ENCODE measurements at regions not wholly inside any gene's neighbourhood (a gene's known extent, or its start where the extent isn't known, plus 50 kb on each side); places are given as distances from the start of the nearest gene placed in this dataset.

DNA sequence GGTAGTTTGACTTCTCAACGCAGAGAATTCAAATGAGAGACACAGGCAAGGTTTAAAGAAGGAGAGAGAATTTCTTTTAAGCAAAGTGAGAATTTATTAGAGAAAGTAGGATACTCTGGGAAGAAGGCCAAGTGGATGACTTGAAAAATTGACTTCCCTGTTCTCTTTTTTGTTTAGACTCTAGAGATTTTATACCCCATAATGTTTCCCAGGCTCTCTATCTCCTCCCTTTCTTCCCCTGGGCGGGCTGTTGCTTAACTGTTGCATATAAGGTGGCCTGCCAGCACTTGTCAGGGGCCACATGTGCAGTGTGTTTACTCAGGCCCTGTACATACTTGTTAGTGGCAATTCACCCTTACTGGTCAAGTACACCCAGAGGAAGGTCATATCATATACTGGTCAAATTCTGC lies 403.7 kb downstream of the SLC6A15 start:
- no peak for TF ChIP-seq EZH2 (IDR thresholded peaks at IDR 0.05; ENCODE audit: low read length)
- TF ChIP-seq, protein P1, sequence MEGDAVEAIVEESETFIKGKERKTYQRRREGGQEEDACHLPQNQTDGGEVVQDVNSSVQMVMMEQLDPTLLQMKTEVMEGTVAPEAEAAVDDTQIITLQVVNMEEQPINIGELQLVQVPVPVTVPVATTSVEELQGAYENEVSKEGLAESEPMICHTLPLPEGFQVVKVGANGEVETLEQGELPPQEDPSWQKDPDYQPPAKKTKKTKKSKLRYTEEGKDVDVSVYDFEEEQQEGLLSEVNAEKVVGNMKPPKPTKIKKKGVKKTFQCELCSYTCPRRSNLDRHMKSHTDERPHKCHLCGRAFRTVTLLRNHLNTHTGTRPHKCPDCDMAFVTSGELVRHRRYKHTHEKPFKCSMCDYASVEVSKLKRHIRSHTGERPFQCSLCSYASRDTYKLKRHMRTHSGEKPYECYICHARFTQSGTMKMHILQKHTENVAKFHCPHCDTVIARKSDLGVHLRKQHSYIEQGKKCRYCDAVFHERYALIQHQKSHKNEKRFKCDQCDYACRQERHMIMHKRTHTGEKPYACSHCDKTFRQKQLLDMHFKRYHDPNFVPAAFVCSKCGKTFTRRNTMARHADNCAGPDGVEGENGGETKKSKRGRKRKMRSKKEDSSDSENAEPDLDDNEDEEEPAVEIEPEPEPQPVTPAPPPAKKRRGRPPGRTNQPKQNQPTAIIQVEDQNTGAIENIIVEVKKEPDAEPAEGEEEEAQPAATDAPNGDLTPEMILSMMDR (optimal IDR thresholded peaks at IDR 0.05 in 1 of 3, IDR thresholded peaks at IDR 0.05 in 1 of 3, conservative IDR thresholded peaks at IDR 0.05 in 1 of 3; ENCODE audit: extremely low read depth in 1 of 3, insufficient read depth in 2 of 3, low read length in 3 of 3), result no peak

All from keratinocyte (primary cell).